ENCODE measurements at regions not wholly inside any gene's neighbourhood (a gene's known extent, or its start where the extent isn't known, plus 50 kb on each side); places are given as distances from the start of the nearest gene placed in this dataset.
A peak's percentile ranks its signal among the peaks of the same experiment; 100 is the strongest.

- DNase-seq (ENCODE audit: low spot score) = no peak
- Histone ChIP-seq H3K27ac (no peak overlapping the region), H2AFZ (no peak overlapping the region), H3K4me1 (ENCODE audit: insufficient read depth) (no peaks in the 10 kb centered on the region), H3K4me2 (no peak overlapping the region), H3K27me3 (no peaks in the 10 kb centered on the region), H3K9me3 (ENCODE audit: low read depth) (no peaks in the 10 kb centered on the region), H4K20me1 (ENCODE audit: insufficient read depth, poor library complexity, severe bottlenecking) (no peaks in the 10 kb centered on the region), H3K4me3 (no peak overlapping the region), H3K79me2 (no peaks in the 10 kb centered on the region), H3K9me2 (replicated peaks; ENCODE audit: insufficient read depth) (no peaks in the 10 kb centered on the region), H3K36me3 (replicated peaks; ENCODE audit: insufficient read depth, low read depth) (no peaks in the 10 kb centered on the region)
- 91% methylated on average over 1 of the region's 1 CpG for WGBS (ENCODE audit: low lambda C conversion rate, missing lambda C conversion rate)
- TF ChIP-seq EZH2 (IDR thresholded peaks at IDR 0.05; ENCODE audit: borderline replicate concordance) (no peak), CTCF (IDR thresholded peaks at IDR 0.05; ENCODE audit: poor library complexity) (no peak), EZH2phosphoT487 (IDR thresholded peaks at IDR 0.05; ENCODE audit: low read depth, severe bottlenecking, unreplicated experiment) (no peak)
Measured at GRCh38 chr4:108480881-108481280, 139.5 kb upstream of the RPL34 start.

- no peaks in the 10 kb centered on the region for H3K27me3 ChIP-seq
- H3K9me3 ChIP-seq (ENCODE audit: low read depth) = no peaks in the 10 kb centered on the region
- no peaks in the 10 kb centered on the region for H3K36me3 ChIP-seq (replicated peaks; ENCODE audit: insufficient read depth, low read depth)
- no peaks in the 10 kb centered on the region for H3K79me2 ChIP-seq
- H2AFZ ChIP-seq = no peak overlapping the region
- no peaks in the 10 kb centered on the region for H3K4me1 ChIP-seq (ENCODE audit: insufficient read depth)
- H3K27ac ChIP-seq = no peak overlapping the region
- no peak overlapping the region for H3K4me3 ChIP-seq
- 77% methylated on average over 2 of the region's 2 CpGs for WGBS (ENCODE audit: low lambda C conversion rate, missing lambda C conversion rate)
- no peak for TF ChIP-seq EZH2phosphoT487 (IDR thresholded peaks at IDR 0.05; ENCODE audit: low read depth, severe bottlenecking, unreplicated experiment)
- no peak for TF ChIP-seq CTCF (IDR thresholded peaks at IDR 0.05; ENCODE audit: poor library complexity)
- no peak for TF ChIP-seq EZH2 (IDR thresholded peaks at IDR 0.05; ENCODE audit: borderline replicate concordance)
- no peak overlapping the region for H3K4me2 ChIP-seq
- H4K20me1 ChIP-seq (ENCODE audit: insufficient read depth, poor library complexity, severe bottlenecking) = no peaks in the 10 kb centered on the region
- no peaks in the 10 kb centered on the region for H3K9me2 ChIP-seq (replicated peaks; ENCODE audit: insufficient read depth)
- no peak for DNase-seq (ENCODE audit: low spot score)
Measured at GRCh38 chr4:108477527-108478108, 142.8 kb upstream of the RPL34 start.

GRCh38 chr4:108473163-108473720 is 147.1 kb upstream of the RPL34 start:
- Histone ChIP-seq H3K27me3 (no peaks in the 10 kb centered on the region), H4K20me1 (ENCODE audit: insufficient read depth, poor library complexity, severe bottlenecking) (no peaks in the 10 kb centered on the region), H3K9me2 (replicated peaks; ENCODE audit: insufficient read depth) (no peaks in the 10 kb centered on the region), H3K27ac (no peak overlapping the region), H2AFZ (peak overlapping the region; percentile 9), H3K4me3 (no peak overlapping the region), H3K36me3 (replicated peaks; ENCODE audit: insufficient read depth, low read depth) (no peaks in the 10 kb centered on the region), H3K4me1 (ENCODE audit: insufficient read depth) (no peaks in the 10 kb centered on the region), H3K4me2 (no peak overlapping the region), H3K79me2 (no peaks in the 10 kb centered on the region), H3K9me3 (ENCODE audit: low read depth) (no peaks in the 10 kb centered on the region)
- TF ChIP-seq CTCF (IDR thresholded peaks at IDR 0.05; ENCODE audit: poor library complexity) (peak; percentile 16), EZH2phosphoT487 (IDR thresholded peaks at IDR 0.05; ENCODE audit: low read depth, severe bottlenecking, unreplicated experiment) (no peak)
- DNase-seq (ENCODE audit: low spot score) = no peak
- WGBS (ENCODE audit: low lambda C conversion rate, missing lambda C conversion rate) = 69% methylated on average over 2 of the region's 2 CpGs
